SK-N-MC (cell line): ENCODE measurements at regions not wholly inside any gene's neighbourhood (a gene's known extent, or its start where the extent isn't known, plus 50 kb on each side); places are given as distances from the start of the nearest gene placed in this dataset.

ENCODE experiments used
- EZH2 ChIP-seq: fragments of 200-600 bp; sonication (generic); IDR thresholded peaks from one replicate; pipeline ENCODE4 v1.6.1; 2017; ENCODE audit warnings: antibody characterized with exemption
- POLR2AphosphoS5 ChIP-seq: IDR thresholded peaks from 2 replicates; pipeline ENCODE4 v1.6.1; 2012; ENCODE audit warnings: mild to moderate bottlenecking, low read depth, low read length, borderline replicate concordance

- no peak for TF ChIP-seq EZH2
- no peak for TF ChIP-seq POLR2AphosphoS5
Measured at GRCh38 chr17:79392598-79392997, 218.3 kb downstream of the RBFOX3 start.
